Stomach (tissue), 8 donors: ENCODE measurements at regions not wholly inside any gene's neighbourhood (a gene's known extent, or its start where the extent isn't known, plus 50 kb on each side); places are given as distances from the start of the nearest gene placed in this dataset.
"Not testable (repeated sequence)": the region's sequence is repeated elsewhere in the genome, so short reads cannot be mapped to it uniquely, and the experiment has no call there.

Source experiments
- DNase-seq, 2 donors: peaks; one replicate each; pipeline versions ENCODE4 v3.0.0 to v3.0.0-alpha.2; 2013 to 2019
- H3K27ac ChIP-seq, 5 donors: fragments of 200-600 bp in 4 of 5; sonication (generic) in 4 of 5; one replicate each; pipeline ENCODE4 v1.5.1; 2013 to 2019; ENCODE audit warnings: mild to moderate bottlenecking in 1 of 5, moderate library complexity in 1 of 5
- H3K27me3 ChIP-seq, 3 donors: fragments of 200-600 bp; sonication (generic); one replicate each; pipeline ENCODE4 v1.5.1; 2017 to 2019; ENCODE audit warnings: mixed run types in 1 of 3
- H3K36me3 ChIP-seq, 4 donors: fragments of 200-600 bp; sonication (generic); 1 replicate in 3 of 4; 2 replicates in 1 of 4; pipeline ENCODE4 v1.5.1; 2016 to 2019
- H3K4me1 ChIP-seq, 4 donors: fragments of 200-600 bp; sonication (generic); one replicate each; pipeline ENCODE4 v1.5.1; 2016 to 2019
- H3K4me3 ChIP-seq, 4 donors: fragments of 200-600 bp; sonication (generic) in 3 of 4; one replicate each; pipeline ENCODE4 v1.5.1; 2016 to 2019; ENCODE audit warnings: mild to moderate bottlenecking in 1 of 4
- H3K9me3 ChIP-seq, 4 donors: fragments of 200-600 bp; sonication (generic); one replicate each; pipeline ENCODE4 v1.5.1; 2016 to 2019
- CTCF ChIP-seq, 7 experiments: fragments of 450-650 bp in 4 of 7; fragments of 200-600 bp in 3 of 7; sonication (generic) in 3 of 7; IDR thresholded peaks; one replicate each; pipeline ENCODE4 v1.5.1; 2016 to 2019; ENCODE audit warnings: antibody characterized with exemption in 7 of 7, control low read depth in 2 of 7, mild to moderate bottlenecking in 1 of 7
- EP300 ChIP-seq: sonication (generic); formaldehyde crosslinking; IDR thresholded peaks from one replicate; pipeline ENCODE4 v1.6.1; 2017; ENCODE audit warnings: antibody characterized with exemption
- POLR2A ChIP-seq, 4 donors: fragments of 450-650 bp; IDR thresholded peaks; one replicate each; pipeline ENCODE4 v1.6.1; 2016; ENCODE audit warnings: antibody characterized with exemption in 4 of 4, control low read depth in 2 of 4, mild to moderate bottlenecking in 1 of 4, moderate library complexity in 1 of 4
- POLR2AphosphoS5 ChIP-seq, 3 donors: sonication (generic); formaldehyde crosslinking; IDR thresholded peaks; one replicate each; pipeline ENCODE4 v1.6.1; 2016; ENCODE audit warnings: antibody characterized with exemption in 3 of 3
- WGBS, 5 donors: extraction: QIAGEN DNeasy Blood & Tissue Kit in 3 of 5; methylation state at CpG; one replicate each; pipeline versions ENCODE4 v1.1.5 to v1.1.7; 2013 to 2018; 5-methylcytosine and 5-hydroxymethylcytosine counted together
- intact Hi-C: fragments of 100-400 bp; cut with DNase I; formaldehyde crosslinking; loops from one replicate; pipeline ENCODE4 v1.15.1; 2023; ENCODE audit warnings: low total_unique reads
- donor health status: healthy with polysubstance abuse.
- donor health status: Bipolar disorder and iron deficiency.
- donor health status: healthy.

- no peak for DNase-seq
- TF ChIP-seq POLR2AphosphoS5 (IDR thresholded peaks at IDR 0.05) (no peak), POLR2A (IDR thresholded peaks at IDR 0.05) (no peak), EP300 (no peak), CTCF (IDR thresholded peaks at IDR 0.05) (no peak)
- H3K27ac ChIP-seq, result no peak overlapping the region
- H3K36me3 ChIP-seq, result no peaks in the 10 kb centered on the region
- WGBS, 5 donors, result 44 to 85% (median 63%) methylated on average over 3 of the region's 3 CpGs
- H3K4me3 ChIP-seq, result no peak overlapping the region
- H3K9me3 ChIP-seq, result no peaks in the 10 kb centered on the region
- H3K27me3 ChIP-seq, result no peaks in the 10 kb centered on the region
- intact Hi-C loops, result no loop called here
- no peaks in the 10 kb centered on the region for H3K4me1 ChIP-seq
These were observed 195.3 kb upstream of the HS6ST1 start for GRCh38 chr2:128513961-128514283.

- no peaks in the 10 kb centered on the region for H3K9me3 ChIP-seq
- H3K27ac ChIP-seq, result no peak overlapping the region
- H3K4me1 ChIP-seq, result no peaks in the 10 kb centered on the region
- H3K4me3 ChIP-seq, result no peak overlapping the region
- no peaks in the 10 kb centered on the region for H3K27me3 ChIP-seq
- intact Hi-C loops, result no loop called here
- DNase-seq, result no peak
- H3K36me3 ChIP-seq, result no peaks in the 10 kb centered on the region
- TF ChIP-seq EP300 (no peak), POLR2A (IDR thresholded peaks at IDR 0.05) (no peak), CTCF (IDR thresholded peaks at IDR 0.05) (no peak), POLR2AphosphoS5 (IDR thresholded peaks at IDR 0.05) (no peak)
- 92 to 97% (median 93%) methylated on average over 13 of the region's 13 CpGs for WGBS, 5 donors
These were observed 195.9 kb upstream of the HS6ST1 start for GRCh38 chr2:128514555-128514955.

GRCh38 chr2:128516938-128517337, 198.3 kb upstream of the HS6ST1 start:
- intact Hi-C loops, result no loop called here
- Histone ChIP-seq H3K4me1 (no peaks in the 10 kb centered on the region), H3K27me3 (no peaks in the 10 kb centered on the region), H3K4me3 (no peak overlapping the region), H3K36me3 (no peaks in the 10 kb centered on the region), H3K9me3 (no peaks in the 10 kb centered on the region), H3K27ac (no peak overlapping the region)
- WGBS, 5 donors, result 45 to 88% (median 79%) methylated on average over 2 to 7 of the region's 7 CpGs
- DNase-seq, result no peak
- TF ChIP-seq POLR2AphosphoS5 (IDR thresholded peaks at IDR 0.05), result no peak
- TF ChIP-seq EP300, result no peak
- TF ChIP-seq POLR2A (IDR thresholded peaks at IDR 0.05), result no peak
- no peak for TF ChIP-seq CTCF (IDR thresholded peaks at IDR 0.05)

GRCh38 chr2:128519028-128519427, 200.4 kb upstream of the HS6ST1 start:
- H3K27me3 ChIP-seq, H3K27ac ChIP-seq, DNase-seq, H3K36me3 ChIP-seq, H3K4me3 ChIP-seq, H3K9me3 ChIP-seq, H3K4me1 ChIP-seq, intact Hi-C loops: not testable (repeated sequence)
- 80 to 92% (median 87%) methylated on average over 16 of the region's 16 CpGs for WGBS, 5 donors

GRCh38 chr2:128519517-128520215, 201.0 kb upstream of the HS6ST1 start:
- Histone ChIP-seq H3K4me1 (no peaks in the 10 kb centered on the region), H3K27me3 (no peaks in the 10 kb centered on the region), H3K9me3 (peaks cover 0 to 9% (median 0%) of the 10 kb centered on the region in 4 donors), H3K36me3 (no peaks in the 10 kb centered on the region), H3K27ac (no peak overlapping the region), H3K4me3 (no peak overlapping the region)
- TF ChIP-seq CTCF (IDR thresholded peaks at IDR 0.05) (no peak), POLR2AphosphoS5 (IDR thresholded peaks at IDR 0.05) (no peak), POLR2A (IDR thresholded peaks at IDR 0.05) (no peak), EP300 (no peak)
- WGBS, 5 donors, result 89 to 97% (median 91%) methylated on average over 6 of the region's 6 CpGs
- intact Hi-C loops, result no loop called here
- no peak for DNase-seq
